Caki2 (cell line): ENCODE measurements at regions not wholly inside any gene's neighbourhood (a gene's known extent, or its start where the extent isn't known, plus 50 kb on each side); places are given as distances from the start of the nearest gene placed in this dataset.
A peak's percentile ranks its signal among the peaks of the same experiment; 100 is the strongest.

Experiments
- DNase-seq: peaks from one replicate; pipeline ENCODE4 v3.0.0-alpha.2; 2015; ENCODE audit warnings: low read depth
- in situ Hi-C: cut with HindIII; loops from 2 replicates; pipeline ENCODE4 v1.10.0; 2016; ENCODE audit warnings: low sequenced_read_pairs, low pct_unique_long_range_greater_than_20kb, mixed read lengths

DNA sequence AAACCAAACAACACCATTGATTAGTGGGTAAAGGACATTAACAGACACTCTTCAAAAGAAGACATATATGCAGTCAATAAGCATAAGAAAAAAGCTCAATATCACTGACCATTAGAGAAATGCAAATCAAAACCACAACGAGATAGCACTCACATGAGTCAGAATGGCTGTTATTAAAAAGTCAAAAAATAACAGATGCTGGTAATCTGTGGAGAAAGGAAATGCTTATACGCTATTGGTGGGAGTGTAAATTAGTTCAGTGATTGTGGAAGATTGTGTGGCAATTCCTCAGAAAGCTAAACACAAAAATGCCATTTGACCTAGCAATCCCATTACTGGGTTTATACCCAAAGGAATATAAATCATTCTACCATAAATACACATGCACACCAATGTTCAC lies 182.6 kb downstream of the TRPC6 start:
- in situ Hi-C loops = no loop called here
- DNase-seq = peak; percentile 3

- no peak for DNase-seq
- in situ Hi-C loops = no loop called here
These were observed 185.8 kb downstream of the TRPC6 start for GRCh38 chr11:101397979-101398378.

- in situ Hi-C loops = no loop called here
- DNase-seq = no peak
These were observed 193.3 kb downstream of the TRPC6 start for GRCh38 chr11:101390539-101390938.

DNA sequence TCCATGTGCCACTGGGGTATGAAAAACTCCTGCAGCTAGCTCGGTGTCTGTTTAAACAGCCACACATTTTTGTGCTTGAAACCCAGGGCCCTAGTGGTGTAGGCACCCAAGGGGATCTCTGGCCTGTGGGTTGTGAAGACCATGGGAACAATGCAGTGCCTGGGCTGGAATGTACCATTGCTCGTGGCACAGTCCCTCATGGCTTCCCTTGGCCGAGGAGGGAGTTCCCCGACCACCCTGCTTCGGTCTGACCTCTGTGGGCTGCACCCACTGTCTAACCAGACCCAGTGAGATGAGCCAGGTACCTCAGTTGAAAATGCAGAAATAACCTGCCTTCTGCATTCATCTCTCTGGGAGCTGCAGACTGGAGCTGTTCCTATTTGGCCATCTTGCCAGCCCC lies 214.0 kb downstream of the TRPC6 start:
- no peak for DNase-seq
- in situ Hi-C loops = no loop called here

DNA sequence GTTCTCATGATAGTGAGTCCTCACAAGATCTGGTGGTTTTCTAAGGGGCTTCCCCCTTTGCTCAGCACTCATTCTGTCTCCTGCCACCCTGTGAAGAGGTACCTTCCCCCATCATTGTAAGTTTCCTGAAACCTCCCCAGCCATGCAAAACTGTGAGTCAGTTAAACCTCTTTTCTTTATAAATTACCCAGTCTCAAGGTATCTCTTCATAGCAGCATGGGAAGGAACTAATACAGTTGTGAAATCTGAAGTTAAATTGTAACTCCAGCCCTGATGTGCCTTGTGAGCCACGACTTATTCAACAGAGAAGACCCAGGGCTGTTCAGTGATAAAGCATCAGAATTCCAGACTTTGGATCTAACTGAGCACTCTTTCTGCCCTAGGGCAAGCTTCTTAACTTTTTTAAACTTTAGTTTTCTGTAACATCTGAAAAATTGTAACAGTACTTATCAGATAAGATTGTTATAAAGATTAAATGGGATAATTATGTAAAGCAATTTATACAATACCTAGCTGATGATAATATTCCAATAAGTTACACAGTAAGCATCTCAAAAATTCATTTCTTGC lies 220.0 kb downstream of the TRPC6 start:
- no peak for DNase-seq

DNA sequence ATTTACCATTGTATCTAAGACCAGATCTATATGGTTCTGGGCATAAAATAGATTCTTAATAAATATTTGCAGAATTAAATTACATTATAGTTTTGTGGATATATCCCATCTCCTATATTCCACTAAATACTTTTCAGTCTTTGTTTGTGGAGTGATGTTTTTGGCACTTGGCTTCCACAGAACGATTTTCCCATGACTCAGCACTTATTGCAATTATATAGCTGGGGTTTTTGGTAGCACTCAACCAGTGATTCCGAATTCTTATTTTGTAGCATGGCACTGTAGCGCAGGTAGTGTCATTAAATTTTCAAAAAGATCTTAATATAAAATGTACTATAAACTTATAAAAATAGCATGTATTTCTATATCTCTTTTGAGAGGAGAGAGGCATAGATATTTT lies 221.2 kb downstream of the TRPC6 start:
- no peak for DNase-seq
- in situ Hi-C loops = no loop called here

More for the DNA sequence above, 220.0 kb downstream of the TRPC6 start:
- in situ Hi-C loops = no loop called here

DNA sequence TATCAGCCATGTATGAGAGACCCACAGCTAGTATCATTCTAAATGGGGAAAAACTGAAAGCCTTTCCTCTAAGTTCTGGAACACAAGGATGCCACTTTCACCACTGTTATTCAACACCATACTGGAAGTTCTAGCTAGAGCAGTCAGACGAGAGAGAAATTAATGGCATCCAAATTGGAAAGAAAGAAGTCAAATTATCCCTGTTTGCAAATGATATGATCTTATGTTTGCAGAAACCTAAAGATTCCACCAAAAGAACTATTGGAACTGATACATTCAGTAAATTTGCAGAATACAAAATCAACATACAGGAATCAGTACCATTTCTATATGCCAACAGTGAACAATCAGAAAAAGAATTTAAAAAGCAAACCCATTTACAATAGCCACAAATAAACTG lies 226.0 kb downstream of the TRPC6 start:
- DNase-seq = no peak
- in situ Hi-C loops = no loop called here

DNA sequence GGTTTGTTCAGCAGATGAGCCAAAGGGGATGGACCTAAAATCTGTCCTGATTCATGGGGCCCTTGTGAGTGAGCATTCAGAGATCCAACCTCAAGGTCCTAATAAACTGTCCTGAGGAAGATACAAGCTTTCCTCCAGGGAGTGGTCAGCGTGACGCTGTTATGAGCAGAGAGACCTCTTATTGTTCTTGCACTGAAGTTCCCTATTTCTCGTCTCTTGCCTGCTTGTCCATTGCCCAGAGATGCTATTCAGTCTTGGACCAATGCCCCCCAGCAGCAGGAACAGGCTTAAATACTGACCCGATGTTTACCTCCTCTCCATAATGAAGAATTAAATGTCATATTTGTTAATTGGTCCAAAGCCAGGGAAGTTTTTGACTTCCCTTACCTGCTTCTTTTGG lies 225.2 kb upstream of the PGR start:
- DNase-seq = no peak
- in situ Hi-C loops = no loop called here

GRCh38 chr11:101348786-101349185 lies 219.2 kb upstream of the PGR start:
- no peak for DNase-seq

DNA sequence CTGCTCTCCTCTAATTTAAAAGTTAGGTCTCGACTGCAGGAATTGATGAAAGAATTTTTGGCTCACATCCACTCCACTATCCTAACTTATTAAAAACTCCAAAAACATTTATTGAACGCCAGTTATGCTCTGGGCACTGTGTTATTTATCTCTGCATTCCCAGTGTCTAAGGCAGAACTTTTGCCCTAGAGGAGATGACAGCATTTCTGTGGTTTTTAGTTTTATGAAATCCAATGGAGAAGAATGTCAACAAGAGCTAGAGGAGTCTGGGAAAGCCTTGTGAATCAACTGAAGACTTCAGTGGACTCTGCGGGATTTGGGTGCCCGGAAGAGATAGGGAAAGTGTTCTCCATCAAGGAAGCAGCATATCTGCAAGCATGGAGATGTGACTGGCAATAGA lies 217.0 kb upstream of the PGR start:
- no peak for DNase-seq
- in situ Hi-C loops = no loop called here

More at GRCh38 chr11:101348786-101349185, 219.2 kb upstream of the PGR start:
- in situ Hi-C loops = no loop called here

DNA sequence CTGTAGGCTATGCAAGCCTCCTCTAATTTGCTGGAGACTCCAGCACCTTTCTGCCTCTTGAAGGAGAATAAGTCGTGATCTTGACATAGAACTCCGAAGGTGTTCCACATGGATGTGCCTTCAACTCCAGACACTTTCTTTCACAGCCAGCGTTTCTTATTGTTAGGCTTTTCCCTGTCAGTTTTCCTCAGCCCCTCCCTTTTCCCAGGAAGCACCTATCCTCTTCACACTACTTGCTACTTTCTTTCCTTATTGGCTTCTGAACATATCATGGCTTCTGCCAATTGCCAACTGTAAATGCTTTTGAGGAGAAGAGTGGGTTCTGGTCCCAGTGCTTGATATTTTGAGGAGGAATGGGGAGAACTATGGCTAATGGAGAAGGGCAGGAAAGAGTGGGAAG lies 216.3 kb upstream of the PGR start:
- in situ Hi-C loops = no loop called here
- DNase-seq = no peak

DNA sequence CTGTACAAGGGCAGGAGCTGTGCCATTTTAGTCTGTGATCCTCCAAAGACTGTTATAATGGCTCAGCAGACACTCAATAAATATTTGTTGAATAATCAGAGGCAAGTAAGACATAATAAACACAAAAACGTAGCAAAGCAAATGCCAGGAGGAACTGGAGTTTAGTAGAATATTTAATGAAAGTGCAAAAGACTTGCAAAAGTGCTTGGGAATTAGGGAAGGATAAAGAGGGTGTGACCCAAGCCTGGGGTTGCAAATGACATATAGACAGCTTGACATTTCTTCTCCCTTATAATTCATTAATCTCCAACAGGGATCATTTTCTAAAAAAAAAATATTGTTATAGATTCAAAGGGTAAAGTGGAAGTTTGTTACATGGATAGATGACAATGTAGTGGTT lies 212.7 kb upstream of the PGR start:
- DNase-seq = no peak
- in situ Hi-C loops = no loop called here

DNA sequence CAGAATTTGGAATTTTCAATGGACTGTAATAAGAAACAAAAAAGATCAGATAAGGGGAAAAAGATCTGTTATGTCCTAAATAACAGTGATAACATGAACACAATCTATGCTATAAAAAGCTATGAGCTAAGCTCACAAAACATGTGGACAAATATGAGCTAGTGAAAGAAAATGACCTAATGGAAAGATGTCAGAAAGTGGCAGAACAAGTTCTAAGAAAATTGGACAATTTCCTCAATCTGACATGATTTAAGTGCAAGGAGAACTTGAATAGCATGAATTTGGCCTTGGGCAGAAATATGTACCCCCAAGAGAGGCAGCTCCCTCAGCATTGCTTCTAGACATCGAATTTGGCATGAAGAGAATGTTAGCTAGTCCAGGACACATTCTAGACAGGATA lies 212.0 kb upstream of the PGR start:
- no peak for DNase-seq
- in situ Hi-C loops = no loop called here

GRCh38 chr11:101336858-101337257 lies 207.2 kb upstream of the PGR start:
- in situ Hi-C loops = no loop called here
- DNase-seq = no peak

DNA sequence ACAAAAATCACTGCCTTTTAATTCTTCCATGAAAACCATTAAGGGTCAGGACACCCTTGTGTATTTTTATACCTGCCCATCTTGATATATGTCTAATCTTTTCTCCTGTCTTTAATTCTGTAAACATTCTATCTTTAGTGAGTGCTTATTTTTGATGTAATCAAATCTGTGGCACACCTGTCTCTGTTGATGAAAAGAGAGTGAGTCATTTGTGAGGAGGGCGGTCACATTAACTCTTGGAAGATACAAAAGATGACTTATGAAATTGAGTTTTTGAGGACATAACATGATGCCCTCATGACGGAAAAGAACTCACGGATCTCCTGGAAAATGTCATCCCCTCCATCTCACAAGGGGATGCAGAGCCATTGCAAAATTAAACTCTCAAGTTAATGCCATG lies 206.5 kb upstream of the PGR start:
- no peak for DNase-seq
- in situ Hi-C loops = no loop called here

GRCh38 chr11:101334581-101334980 lies 205.0 kb upstream of the PGR start:
- DNase-seq = no peak
- in situ Hi-C loops = no loop called here

GRCh38 chr11:101331411-101331810 lies 201.8 kb upstream of the PGR start:
- in situ Hi-C loops = no loop called here
- no peak for DNase-seq

GRCh38 chr11:101327908-101328307 lies 198.3 kb upstream of the PGR start:
- DNase-seq = no peak
- in situ Hi-C loops = no loop called here

DNA sequence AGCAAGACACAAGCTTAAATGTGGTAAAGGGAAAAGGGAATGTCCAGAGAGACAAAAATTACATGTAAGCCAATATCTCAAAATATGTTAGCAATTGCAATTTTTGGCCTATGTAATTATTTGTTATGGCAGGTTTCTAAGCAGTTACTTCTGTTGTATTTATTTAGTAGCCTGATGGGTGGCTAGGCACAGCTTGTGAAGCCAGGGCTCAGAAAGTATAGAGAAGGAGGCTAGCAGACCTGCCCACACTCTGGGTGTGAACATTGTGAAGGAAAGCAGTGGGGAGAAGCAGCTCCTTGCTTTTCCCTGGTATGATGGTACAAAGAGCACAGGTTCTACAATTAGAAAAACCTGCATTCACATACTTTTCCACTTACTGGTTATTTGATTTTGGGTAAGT lies 196.5 kb upstream of the PGR start:
- no peak for DNase-seq

DNA sequence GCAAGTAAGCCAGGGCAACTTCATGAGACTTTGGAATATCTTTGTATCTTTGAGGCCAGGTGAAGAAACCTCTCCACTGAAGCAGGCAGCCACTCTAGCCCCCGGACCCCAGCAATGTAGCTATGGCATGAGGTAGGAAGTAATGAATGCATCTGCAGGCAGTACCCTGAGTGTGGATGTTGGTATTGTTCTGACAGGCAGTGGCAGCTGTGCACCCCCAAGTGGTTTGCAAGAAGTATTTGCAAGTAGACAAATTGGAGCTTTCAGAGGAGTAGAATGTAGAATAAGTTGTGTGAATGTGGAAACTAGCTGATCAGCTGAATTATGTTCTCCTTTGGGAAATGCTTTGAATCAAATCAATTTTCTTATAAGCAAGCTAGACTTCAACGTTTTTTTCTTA lies 194.4 kb upstream of the PGR start:
- no peak for DNase-seq
- in situ Hi-C loops = no loop called here

More for the DNA sequence above, 196.5 kb upstream of the PGR start:
- in situ Hi-C loops = no loop called here

DNA sequence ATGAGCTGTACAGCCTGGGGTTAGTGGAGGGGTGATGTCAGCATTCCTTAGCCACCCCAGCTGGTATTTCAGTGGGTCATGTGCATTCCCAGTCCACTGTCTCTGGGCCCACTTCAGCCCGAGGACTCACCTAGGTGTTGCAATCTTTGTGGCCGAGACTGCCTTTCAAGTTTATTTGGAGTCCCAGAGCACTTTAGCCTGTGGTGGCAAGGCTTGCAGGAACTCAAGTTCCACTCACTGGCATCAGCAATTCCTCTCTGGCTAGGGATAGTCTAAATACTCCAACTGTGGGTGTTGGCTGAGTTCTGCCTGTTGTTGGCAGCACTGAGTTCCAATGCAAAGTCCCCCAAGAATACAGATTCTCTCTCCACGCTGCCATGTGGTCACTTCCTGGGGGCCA lies 191.6 kb upstream of the PGR start:
- no peak for DNase-seq
- in situ Hi-C loops = no loop called here
